ENCODE measurements at regions not wholly inside any gene's neighbourhood (a gene's known extent, or its start where the extent isn't known, plus 50 kb on each side); places are given as distances from the start of the nearest gene placed in this dataset.
"Not testable (repeated sequence)": the region's sequence is repeated elsewhere in the genome, so short reads cannot be mapped to it uniquely, and the experiment has no call there.

GRCh38 chr4:188432328-188432727 lies 293.1 kb downstream of the TRIML1 start:
- DNase-seq (ENCODE audit: low read depth in 1 of 2, low spot score in 1 of 2): no peak

GRCh38 chr4:188433741-188434315 lies 294.6 kb downstream of the TRIML1 start:
- DNase-seq (ENCODE audit: low read depth in 1 of 2, low spot score in 1 of 2): no peak

- no peak for DNase-seq (ENCODE audit: low read depth in 1 of 2, low spot score in 1 of 2)
These were observed 295.4 kb downstream of the TRIML1 start for GRCh38 chr4:188434643-188435042.

- no peak for DNase-seq (ENCODE audit: low read depth in 1 of 2, low spot score in 1 of 2)
These were observed 296.1 kb downstream of the TRIML1 start for GRCh38 chr4:188435381-188435780.

- DNase-seq (ENCODE audit: low read depth in 1 of 2, low spot score in 1 of 2): no peak
These were observed 298.3 kb downstream of the TRIML1 start for GRCh38 chr4:188437535-188437934.

- DNase-seq (ENCODE audit: low read depth in 1 of 2, low spot score in 1 of 2): not testable (repeated sequence)
These were observed 299.2 kb downstream of the TRIML1 start for GRCh38 chr4:188438391-188438824.

- DNase-seq (ENCODE audit: low read depth in 1 of 2, low spot score in 1 of 2): no peak
These were observed 300.5 kb downstream of the TRIML1 start for GRCh38 chr4:188439641-188440311.

GRCh38 chr4:188444500-188444899 lies 305.3 kb downstream of the TRIML1 start:
- DNase-seq (ENCODE audit: low read depth in 1 of 2, low spot score in 1 of 2): no peak

- not testable (repeated sequence) for DNase-seq (ENCODE audit: low read depth in 1 of 2, low spot score in 1 of 2)
These were observed 309.8 kb downstream of the TRIML1 start for GRCh38 chr4:188448996-188449395.

GRCh38 chr4:188450571-188450970 lies 311.3 kb downstream of the TRIML1 start:
- no peak for DNase-seq (ENCODE audit: low read depth in 1 of 2, low spot score in 1 of 2)

- DNase-seq (ENCODE audit: low read depth in 1 of 2, low spot score in 1 of 2): no peak
These were observed 312.9 kb downstream of the TRIML1 start for GRCh38 chr4:188452097-188452496.

GRCh38 chr4:188454575-188454974 lies 315.3 kb downstream of the TRIML1 start:
- no peak for DNase-seq (ENCODE audit: low read depth in 1 of 2, low spot score in 1 of 2)

- no peak for DNase-seq (ENCODE audit: low read depth in 1 of 2, low spot score in 1 of 2)
These were observed 316.0 kb downstream of the TRIML1 start for GRCh38 chr4:188455062-188455752.

GRCh38 chr4:188459381-188459780 lies 320.1 kb downstream of the TRIML1 start:
- no peak for DNase-seq (ENCODE audit: low read depth in 1 of 2, low spot score in 1 of 2)

GRCh38 chr4:188463909-188464308 lies 324.7 kb downstream of the TRIML1 start:
- DNase-seq (ENCODE audit: low read depth in 1 of 2, low spot score in 1 of 2): no peak

GRCh38 chr4:188466001-188466400 lies 326.8 kb downstream of the TRIML1 start:
- DNase-seq (ENCODE audit: low read depth in 1 of 2, low spot score in 1 of 2): no peak

GRCh38 chr4:188484256-188484655 lies 345.0 kb downstream of the TRIML1 start:
- no peak for DNase-seq (ENCODE audit: low read depth in 1 of 2, low spot score in 1 of 2)

- DNase-seq (ENCODE audit: low read depth in 1 of 2, low spot score in 1 of 2): no peak
These were observed 346.7 kb downstream of the TRIML1 start for GRCh38 chr4:188485906-188486305.

GRCh38 chr4:188492886-188493285 lies 353.6 kb downstream of the TRIML1 start:
- no peak for DNase-seq (ENCODE audit: low read depth in 1 of 2, low spot score in 1 of 2)

- DNase-seq (ENCODE audit: low read depth in 1 of 2, low spot score in 1 of 2): no peak
These were observed 355.9 kb downstream of the TRIML1 start for GRCh38 chr4:188495169-188495568.

GRCh38 chr4:188511431-188511830 lies 372.2 kb downstream of the TRIML1 start:
- DNase-seq (ENCODE audit: low read depth in 1 of 2, low spot score in 1 of 2): no peak

GRCh38 chr4:188532751-188533150 lies 393.5 kb downstream of the TRIML1 start:
- DNase-seq (ENCODE audit: low read depth in 1 of 2, low spot score in 1 of 2): no peak
